RWPE1 (cell line): ENCODE measurements at regions not wholly inside any gene's neighbourhood (a gene's known extent, or its start where the extent isn't known, plus 50 kb on each side); places are given as distances from the start of the nearest gene placed in this dataset.

ENCODE experiments used
- CTCF ChIA-PET: fragments of 350-600 bp; sonication (Branson Sonifier 250); formaldehyde crosslinking; extraction: SDS; loops from one replicate; lab custom pipeline; 2021; lab: Yijun Ruan, JAX
- POLR2A ChIA-PET: fragments of 400-600 bp; formaldehyde crosslinking; extraction: SDS; loops from one replicate; lab custom pipeline; 2020; ENCODE audit warnings: antibody characterized with exemption; ENCODE audit not compliant: low non-redundant PET; lab: Yijun Ruan, JAX
- DNase-seq: peaks from one replicate; pipeline ENCODE4 v3.0.0; 2012; ENCODE audit warnings: low spot score
- H3K27ac ChIP-seq: fragments of 450-650 bp; 2 replicates; pipeline ENCODE4 v1.5.1; 2017
- TF ChIP-seq, protein P1 (sequence below): fragments of 450-650 bp; conservative IDR thresholded peaks from 2 replicates; pipeline ENCODE4 v1.5.1; 2017; ENCODE audit warnings: low read depth, mild to moderate bottlenecking

DNA sequence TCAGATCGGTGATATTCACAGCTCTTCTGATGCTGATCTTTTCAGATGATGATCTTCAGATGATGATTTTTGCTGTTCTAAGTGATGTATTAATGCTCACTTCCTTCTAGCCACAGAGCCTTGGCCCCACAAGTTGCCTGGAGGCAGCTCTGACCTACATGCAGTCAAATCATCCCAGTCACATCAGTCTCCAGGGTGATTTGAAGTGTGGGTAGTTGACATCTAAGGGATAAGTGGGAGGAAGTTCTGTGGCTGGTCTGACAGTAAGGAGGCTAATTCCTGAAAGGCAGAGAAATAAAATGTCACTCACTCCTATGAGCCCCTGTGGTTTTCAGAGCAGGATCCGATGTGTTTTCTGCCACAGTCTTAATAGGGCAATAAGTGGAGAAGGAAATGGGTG is 79.8 kb upstream of the RPL34 start:
- DNase-seq, result no peak
- no peak overlapping the region for H3K27ac ChIP-seq
- CTCF ChIA-PET, result no interaction called here
- TF ChIP-seq, protein P1, sequence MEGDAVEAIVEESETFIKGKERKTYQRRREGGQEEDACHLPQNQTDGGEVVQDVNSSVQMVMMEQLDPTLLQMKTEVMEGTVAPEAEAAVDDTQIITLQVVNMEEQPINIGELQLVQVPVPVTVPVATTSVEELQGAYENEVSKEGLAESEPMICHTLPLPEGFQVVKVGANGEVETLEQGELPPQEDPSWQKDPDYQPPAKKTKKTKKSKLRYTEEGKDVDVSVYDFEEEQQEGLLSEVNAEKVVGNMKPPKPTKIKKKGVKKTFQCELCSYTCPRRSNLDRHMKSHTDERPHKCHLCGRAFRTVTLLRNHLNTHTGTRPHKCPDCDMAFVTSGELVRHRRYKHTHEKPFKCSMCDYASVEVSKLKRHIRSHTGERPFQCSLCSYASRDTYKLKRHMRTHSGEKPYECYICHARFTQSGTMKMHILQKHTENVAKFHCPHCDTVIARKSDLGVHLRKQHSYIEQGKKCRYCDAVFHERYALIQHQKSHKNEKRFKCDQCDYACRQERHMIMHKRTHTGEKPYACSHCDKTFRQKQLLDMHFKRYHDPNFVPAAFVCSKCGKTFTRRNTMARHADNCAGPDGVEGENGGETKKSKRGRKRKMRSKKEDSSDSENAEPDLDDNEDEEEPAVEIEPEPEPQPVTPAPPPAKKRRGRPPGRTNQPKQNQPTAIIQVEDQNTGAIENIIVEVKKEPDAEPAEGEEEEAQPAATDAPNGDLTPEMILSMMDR, result no peak
- POLR2A ChIA-PET, result no interaction called here

DNA sequence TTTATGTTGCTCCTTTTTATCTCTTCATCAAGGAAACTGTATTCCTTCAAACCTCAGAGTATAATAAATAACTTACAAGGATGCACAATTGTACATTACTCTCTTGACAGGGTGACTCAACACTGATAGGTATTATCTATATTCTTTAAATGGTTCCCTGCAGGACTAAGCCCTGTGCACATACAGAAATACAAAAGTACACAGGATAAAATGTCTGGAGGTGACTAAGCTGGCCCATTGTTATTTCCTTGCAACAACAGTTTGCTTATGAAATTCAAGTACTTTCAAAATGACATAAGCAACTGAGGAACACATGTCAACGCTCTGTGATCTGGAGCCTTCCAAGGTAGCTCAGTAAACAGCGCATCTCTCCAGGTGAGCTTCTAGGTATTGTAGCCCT is 83.8 kb upstream of the RPL34 start:
- no peak for DNase-seq
- no peak overlapping the region for H3K27ac ChIP-seq
- ChIA-PET CTCF (no interaction called here), POLR2A (no interaction called here)
- TF ChIP-seq, protein P1, result no peak

DNA sequence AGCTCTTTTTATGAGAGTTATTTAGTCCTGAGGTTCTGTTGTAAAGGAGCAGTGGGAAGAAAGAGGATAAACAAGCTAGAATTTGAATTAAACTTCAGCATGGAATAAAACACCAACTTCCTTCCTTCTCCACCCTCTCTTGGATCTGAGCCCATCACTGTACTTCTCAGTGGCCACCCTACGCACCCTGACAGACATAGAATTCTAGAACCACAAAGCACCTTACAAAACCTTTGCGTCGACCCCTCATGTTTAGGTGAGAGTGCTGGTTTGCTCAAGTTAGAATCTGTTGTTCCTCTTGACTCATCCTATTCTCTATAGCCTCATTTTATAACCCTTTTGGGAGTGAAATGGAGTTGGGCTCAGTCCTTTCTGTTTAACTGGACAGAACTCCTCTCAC is 84.6 kb upstream of the RPL34 start:
- H3K27ac ChIP-seq, result no peak overlapping the region
- TF ChIP-seq, protein P1, result no peak
- ChIA-PET POLR2A (no interaction called here), CTCF (no interaction called here)
- DNase-seq, result no peak

DNA sequence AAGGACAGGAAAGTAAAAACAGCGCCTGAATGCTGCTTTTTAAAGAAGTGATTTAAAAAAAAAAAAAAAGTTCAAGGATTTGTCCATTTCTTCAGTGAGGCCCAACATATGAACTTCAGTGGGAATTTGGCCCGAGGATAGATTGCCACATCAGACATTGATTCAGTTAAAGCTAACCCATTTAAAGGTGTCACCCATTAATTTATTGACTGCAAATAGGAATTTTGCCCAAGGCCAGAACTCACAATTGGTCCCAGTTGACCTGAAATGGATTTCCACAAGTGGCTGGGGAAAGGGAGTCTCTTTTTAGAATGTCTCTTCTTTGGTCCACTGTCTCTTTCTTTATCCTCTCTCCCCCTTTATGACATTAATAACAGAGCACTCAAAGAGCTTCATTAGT is 86.5 kb upstream of the RPL34 start:
- TF ChIP-seq, protein P1, result no peak
- H3K27ac ChIP-seq, result no peak overlapping the region
- ChIA-PET POLR2A (no interaction called here), CTCF (no interaction called here)
- DNase-seq, result no peak

DNA sequence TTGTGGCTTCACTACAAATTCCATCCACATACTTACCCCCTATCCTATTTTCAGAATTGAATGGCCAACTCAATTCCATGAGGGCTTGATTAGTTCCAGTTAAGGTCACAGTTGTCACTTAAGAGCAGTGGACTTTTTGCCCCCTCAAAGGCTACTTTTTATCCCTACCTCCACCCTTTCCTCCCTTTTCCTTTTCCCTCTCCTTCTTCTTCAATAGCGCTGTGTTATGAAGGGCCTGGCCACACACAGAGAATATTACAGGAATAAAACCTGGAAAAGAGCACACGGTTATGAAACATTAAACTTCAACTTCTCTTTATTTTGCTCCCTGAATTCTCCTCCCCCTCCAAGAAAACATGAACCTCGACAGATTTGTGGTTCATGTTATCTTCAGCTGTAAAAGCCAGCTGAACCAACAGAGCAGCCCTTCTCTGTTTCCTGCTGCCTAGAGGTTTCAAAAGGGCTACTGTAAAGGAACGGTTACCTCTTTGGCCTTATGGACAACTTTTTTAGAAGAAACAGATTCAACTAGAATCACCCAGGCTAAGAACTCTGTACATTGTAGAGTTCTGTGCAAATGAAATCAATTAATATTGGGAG is 87.0 kb upstream of the RPL34 start:
- DNase-seq, result no peak
- H3K27ac ChIP-seq, result no peak overlapping the region
- ChIA-PET POLR2A (no interaction called here), CTCF (no interaction called here)
- TF ChIP-seq, protein P1, result no peak

DNA sequence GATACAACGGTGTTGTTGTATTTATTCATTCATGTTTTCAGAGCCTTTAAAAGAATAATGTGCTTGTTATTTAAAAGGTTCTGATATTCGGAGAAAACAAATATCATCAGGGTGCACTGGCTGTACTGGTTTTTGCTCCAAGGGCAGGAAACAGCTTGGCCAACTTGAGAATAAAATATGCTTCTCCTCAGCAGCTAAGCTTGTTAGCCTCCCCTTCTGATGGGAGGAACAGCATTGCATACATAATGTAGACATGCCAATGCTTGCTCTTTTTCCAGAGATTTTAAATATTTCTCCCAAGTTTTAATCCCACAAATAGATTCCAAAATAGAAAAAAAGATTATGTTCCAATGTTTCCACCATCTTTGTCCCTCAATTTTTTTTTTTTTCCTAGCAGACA is 87.6 kb upstream of the RPL34 start:
- TF ChIP-seq, protein P1, result no peak
- H3K27ac ChIP-seq, result no peak overlapping the region
- ChIA-PET CTCF (interaction anchor here (0.6 kb wide), 1 partner anchor 983 kb away, joined by 3 read pairs; no protein-coding TSS in a partner anchor), POLR2A (no interaction called here)
- DNase-seq, result no peak
